AG04450 (cell line): ENCODE measurements at regions not wholly inside any gene's neighbourhood (a gene's known extent, or its start where the extent isn't known, plus 50 kb on each side); places are given as distances from the start of the nearest gene placed in this dataset.

Experiments
- CTCF ChIA-PET: fragments of 300-600, 350-600 bp; formaldehyde crosslinking; extraction: SDS; loops from one replicate; lab custom pipeline; 2022; ENCODE audit warnings: antibody characterized with exemption, inconsistent platforms; lab: Charles Lee
- POLR2A ChIA-PET: fragments of 350-600 bp; formaldehyde crosslinking; extraction: SDS; loops from one replicate; lab custom pipeline; 2021; ENCODE audit warnings: antibody characterized with exemption, inconsistent platforms; lab: Yijun Ruan, JAX
- DNase-seq: peaks from one replicate; pipeline ENCODE4 v3.0.0-alpha.2; 2011; ENCODE audit warnings: low read depth, low spot score
- H3K27ac ChIP-seq: one replicate; pipeline ENCODE4 v1.5.1; 2012; ENCODE audit warnings: low read depth, low read length, control low read depth
- H3K27me3 ChIP-seq: one replicate; pipeline ENCODE4 v1.6.0; 2012; ENCODE audit warnings: low read length; ENCODE audit not compliant: control insufficient read depth, insufficient read depth
- H3K4me3 ChIP-seq: 2 replicates; pipeline ENCODE4 v1.5.1; 2011; ENCODE audit warnings: mild to moderate bottlenecking, low read depth, low read length, control low read depth
- H3K9me3 ChIP-seq: 2 replicates; pipeline ENCODE4 v1.5.1; 2012; ENCODE audit warnings: low read length; ENCODE audit not compliant: control insufficient read depth, insufficient read depth
- TF ChIP-seq, protein P1 (sequence below): IDR thresholded peaks from 2 replicates; pipeline ENCODE4 v1.5.1; 2011; ENCODE audit warnings: low read depth, low read length, control low read depth, inconsistent platforms

DNA sequence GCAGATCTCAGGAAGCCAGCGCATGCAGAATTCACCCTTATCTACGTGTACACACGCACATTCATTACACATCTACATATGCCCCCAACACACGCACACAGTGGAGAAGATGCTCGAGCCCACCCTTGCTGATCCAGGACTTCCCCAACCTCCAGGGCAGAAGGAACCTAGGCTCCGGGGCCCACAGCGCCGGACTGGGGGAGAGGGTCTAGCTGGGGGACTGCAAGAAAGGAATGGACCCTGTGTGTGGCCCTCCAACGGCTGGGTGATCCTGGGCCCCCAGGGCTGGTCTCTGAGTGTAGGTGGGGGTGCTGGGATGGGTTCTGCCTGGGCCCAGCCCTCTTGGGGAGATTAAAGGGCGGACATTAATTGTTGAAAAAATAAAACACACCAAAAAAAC, 128.1 kb upstream of the C14orf180 start:
- no peak for DNase-seq
- no peak overlapping the region for H3K4me3 ChIP-seq
- peaks cover 19% of the 10 kb centered on the region for H3K9me3 ChIP-seq
- ChIA-PET POLR2A (no interaction called here), CTCF (no interaction called here)
- H3K27ac ChIP-seq = no peak overlapping the region
- no peaks in the 10 kb centered on the region for H3K27me3 ChIP-seq
- TF ChIP-seq, protein P1, sequence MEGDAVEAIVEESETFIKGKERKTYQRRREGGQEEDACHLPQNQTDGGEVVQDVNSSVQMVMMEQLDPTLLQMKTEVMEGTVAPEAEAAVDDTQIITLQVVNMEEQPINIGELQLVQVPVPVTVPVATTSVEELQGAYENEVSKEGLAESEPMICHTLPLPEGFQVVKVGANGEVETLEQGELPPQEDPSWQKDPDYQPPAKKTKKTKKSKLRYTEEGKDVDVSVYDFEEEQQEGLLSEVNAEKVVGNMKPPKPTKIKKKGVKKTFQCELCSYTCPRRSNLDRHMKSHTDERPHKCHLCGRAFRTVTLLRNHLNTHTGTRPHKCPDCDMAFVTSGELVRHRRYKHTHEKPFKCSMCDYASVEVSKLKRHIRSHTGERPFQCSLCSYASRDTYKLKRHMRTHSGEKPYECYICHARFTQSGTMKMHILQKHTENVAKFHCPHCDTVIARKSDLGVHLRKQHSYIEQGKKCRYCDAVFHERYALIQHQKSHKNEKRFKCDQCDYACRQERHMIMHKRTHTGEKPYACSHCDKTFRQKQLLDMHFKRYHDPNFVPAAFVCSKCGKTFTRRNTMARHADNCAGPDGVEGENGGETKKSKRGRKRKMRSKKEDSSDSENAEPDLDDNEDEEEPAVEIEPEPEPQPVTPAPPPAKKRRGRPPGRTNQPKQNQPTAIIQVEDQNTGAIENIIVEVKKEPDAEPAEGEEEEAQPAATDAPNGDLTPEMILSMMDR = no peak

DNA sequence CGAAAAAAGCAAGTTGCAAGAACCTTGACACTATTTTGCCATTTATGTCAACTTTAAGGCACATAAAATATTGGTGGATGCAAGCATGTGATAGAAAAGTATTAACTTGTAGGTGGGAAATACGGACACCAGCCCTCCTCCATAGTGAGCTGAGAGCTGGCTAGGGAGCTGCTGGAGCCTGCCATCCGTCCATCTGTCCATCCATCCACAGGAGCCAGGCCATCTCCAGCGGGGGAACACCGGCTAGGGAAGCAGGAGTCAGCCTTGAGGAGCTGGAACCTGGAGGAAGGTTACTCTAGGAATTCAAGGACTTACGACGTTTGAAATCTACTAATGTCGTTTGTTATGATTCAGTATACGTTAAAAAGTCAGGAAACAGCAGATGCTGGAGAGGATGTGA, 120.7 kb upstream of the C14orf180 start:
- H3K9me3 ChIP-seq = no peaks in the 10 kb centered on the region; the same call in 1 of the 2 replicates
- TF ChIP-seq, protein P1 = no peak
- ChIA-PET CTCF (no interaction called here), POLR2A (no interaction called here)
- DNase-seq = no peak
- peaks cover 2% of the 10 kb centered on the region for H3K27me3 ChIP-seq
- no peak overlapping the region for H3K4me3 ChIP-seq
- no peak overlapping the region for H3K27ac ChIP-seq

DNA sequence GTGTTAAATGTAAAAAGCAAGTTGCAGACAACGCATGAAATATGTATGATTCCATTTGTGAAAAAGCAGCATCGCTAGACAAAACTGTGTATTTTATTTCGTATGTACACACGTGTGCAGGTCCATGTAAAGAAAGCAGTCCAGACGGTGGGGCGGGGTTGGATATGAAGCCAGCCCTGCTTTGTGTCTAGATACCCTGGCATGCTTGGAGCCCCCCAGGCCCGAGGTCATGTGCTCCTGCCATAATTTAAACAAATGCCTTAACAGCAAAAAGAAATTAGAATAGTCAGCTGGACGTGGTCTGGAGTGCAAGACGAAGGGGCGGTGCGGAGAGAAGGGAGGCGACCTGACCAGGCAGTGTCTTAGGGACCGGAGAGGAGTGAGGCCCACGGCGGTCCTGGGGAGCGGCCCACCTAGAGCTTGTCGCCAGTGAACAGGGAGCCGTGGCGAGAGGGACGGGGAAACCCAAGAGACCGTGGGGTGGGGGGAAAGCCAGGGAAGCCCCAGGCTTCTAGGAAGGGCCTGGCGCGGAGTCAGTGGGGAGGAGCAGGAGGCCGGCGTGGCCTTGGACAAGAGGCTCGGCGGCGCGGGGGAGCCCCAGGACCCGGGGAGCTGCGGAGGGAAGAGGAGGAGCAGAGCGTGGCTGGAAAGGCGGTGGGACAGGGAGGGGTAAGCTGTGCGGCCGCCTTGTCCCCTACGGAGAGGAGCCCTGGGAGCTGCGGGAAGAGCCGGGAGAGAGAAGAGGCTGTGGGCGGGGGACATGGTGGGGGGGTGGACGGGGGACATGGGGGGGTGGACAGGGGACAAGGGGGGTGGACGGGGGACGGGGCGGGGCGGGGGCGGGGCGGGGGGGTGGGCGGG, 118.5 kb upstream of the C14orf180 start:
- no peak for DNase-seq
- POLR2A ChIA-PET = interaction anchor here (0.6 kb wide), 1 partner anchor 79 kb away, joined by 3 read pairs; no protein-coding TSS in a partner anchor

DNA sequence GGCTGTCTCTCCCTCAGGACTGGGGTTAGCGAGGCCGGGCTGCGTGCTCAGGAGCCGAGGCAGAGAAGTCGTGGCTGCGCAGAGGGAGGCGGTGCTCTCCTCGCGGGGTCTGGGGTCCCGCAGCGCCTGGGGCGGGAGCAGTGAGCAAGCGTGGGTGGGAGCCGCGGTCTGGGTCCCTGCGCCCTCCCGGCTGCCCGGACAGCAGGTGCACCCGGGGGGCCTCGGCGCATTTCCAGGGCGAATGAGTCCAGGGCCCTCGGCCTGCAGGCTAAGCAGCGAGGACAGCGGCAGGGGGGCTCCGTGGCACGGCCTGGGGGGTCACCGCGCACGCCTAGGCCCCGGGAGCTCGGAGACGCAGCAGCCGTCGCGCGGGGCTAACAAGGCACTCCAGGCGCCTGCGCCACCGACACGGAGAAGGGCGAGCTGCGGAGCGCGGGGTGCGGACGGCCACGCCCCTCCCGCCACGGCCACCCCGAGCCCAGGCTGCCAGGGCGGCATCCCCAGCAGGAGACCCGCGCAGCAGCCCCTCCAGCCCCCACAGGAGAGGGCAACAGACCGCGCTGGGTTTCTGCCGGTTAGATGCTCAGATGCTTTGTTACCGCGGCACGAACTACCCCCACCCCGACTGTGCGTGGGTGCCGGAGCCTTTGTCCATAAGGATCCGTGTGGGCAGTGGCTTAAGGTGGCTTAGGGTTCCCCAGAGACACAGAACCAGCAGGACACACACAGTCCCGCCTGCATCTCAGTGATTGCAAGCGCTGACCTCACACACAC, 117.7 kb upstream of the C14orf180 start:
- ChIA-PET CTCF (no interaction called here), POLR2A (no interaction called here)
- no peak for DNase-seq
- Histone ChIP-seq H3K4me3 (no peak overlapping the region), H3K27ac (no peak overlapping the region), H3K9me3 (no peaks in the 10 kb centered on the region; the same call in 1 of the 2 replicates), H3K27me3 (peaks cover 2% of the 10 kb centered on the region)
- TF ChIP-seq, protein P1 = no peak

More for the DNA sequence above, 118.5 kb upstream of the C14orf180 start:
- H3K9me3 ChIP-seq = no peaks in the 10 kb centered on the region; the same call in 1 of the 2 replicates
- peaks cover 2% of the 10 kb centered on the region for H3K27me3 ChIP-seq
- TF ChIP-seq, protein P1 = no peak
- no peak overlapping the region for H3K4me3 ChIP-seq
- CTCF ChIA-PET = no interaction called here
- no peak overlapping the region for H3K27ac ChIP-seq
